ENCODE measurements at regions not wholly inside any gene's neighbourhood (a gene's known extent, or its start where the extent isn't known, plus 50 kb on each side); places are given as distances from the start of the nearest gene placed in this dataset.

- no peak for TF ChIP-seq CTCF (IDR thresholded peaks at IDR 0.05)
- no peak for TF ChIP-seq POLR2A (IDR thresholded peaks at IDR 0.05)
These were observed 298.1 kb upstream of the KCNMB2 start for GRCh38 chr3:178238179-178238578.

All from breast epithelium (tissue), 3 donors.